Vagina (tissue), 2 donors: ENCODE measurements at regions not wholly inside any gene's neighbourhood (a gene's known extent, or its start where the extent isn't known, plus 50 kb on each side); places are given as distances from the start of the nearest gene placed in this dataset.

ENCODE experiments used
- DNase-seq, 2 donors: peaks; one replicate each; pipeline ENCODE4 v3.0.0-alpha.2; 2017; ENCODE audit errors: extremely low spot score in 2 of 2
- H3K27ac ChIP-seq: fragments of 200-600 bp; sonication (generic); one replicate; pipeline ENCODE4 v1.5.1; 2019
- H3K27me3 ChIP-seq: fragments of 200-600 bp; sonication (generic); one replicate; pipeline ENCODE4 v1.5.1; 2019
- H3K36me3 ChIP-seq, 2 donors: fragments of 200-600 bp; sonication (generic); one replicate each; pipeline ENCODE4 v1.5.1; 2017 to 2019
- H3K4me1 ChIP-seq: fragments of 200-600 bp; sonication (generic); one replicate; pipeline ENCODE4 v1.5.1; 2019
- H3K4me3 ChIP-seq, 2 donors: fragments of 200-600 bp; sonication (generic); 1 replicate in 1 of 2; 2 replicates in 1 of 2; pipeline ENCODE4 v1.5.1; 2016 to 2019
- H3K9me3 ChIP-seq: fragments of 200-600 bp; sonication (generic); one replicate; pipeline ENCODE4 v1.5.1; 2019
- POLR2A ChIP-seq, 2 donors: fragments of 450-650 bp; IDR thresholded peaks; one replicate each; pipeline ENCODE4 v1.6.1; 2017; ENCODE audit warnings: antibody characterized with exemption in 2 of 2, mild to moderate bottlenecking in 2 of 2, moderate library complexity in 2 of 2
- POLR2AphosphoS5 ChIP-seq, 2 donors: sonication (generic); formaldehyde crosslinking; IDR thresholded peaks; one replicate each; pipeline ENCODE4 v1.9.0; 2017; ENCODE audit warnings: antibody characterized with exemption in 2 of 2, mild to moderate bottlenecking in 2 of 2, low read depth in 1 of 2; ENCODE audit not compliant: insufficient read depth in 1 of 2
- intact Hi-C: fragments of 100-400 bp; cut with DNase I; formaldehyde crosslinking; loops from one replicate; pipeline ENCODE4 v1.15.1; 2023
- TF ChIP-seq, protein P1 (sequence below), 3 experiments: fragments of 450-650 bp in 2 of 3; fragments of 200-600 bp in 1 of 3; sonication (generic) in 1 of 3; IDR thresholded peaks; one replicate each; pipeline ENCODE4 v1.5.1; 2017 to 2019; ENCODE audit warnings: antibody characterized with exemption in 3 of 3, mild to moderate bottlenecking in 2 of 3, moderate library complexity in 2 of 3

DNA sequence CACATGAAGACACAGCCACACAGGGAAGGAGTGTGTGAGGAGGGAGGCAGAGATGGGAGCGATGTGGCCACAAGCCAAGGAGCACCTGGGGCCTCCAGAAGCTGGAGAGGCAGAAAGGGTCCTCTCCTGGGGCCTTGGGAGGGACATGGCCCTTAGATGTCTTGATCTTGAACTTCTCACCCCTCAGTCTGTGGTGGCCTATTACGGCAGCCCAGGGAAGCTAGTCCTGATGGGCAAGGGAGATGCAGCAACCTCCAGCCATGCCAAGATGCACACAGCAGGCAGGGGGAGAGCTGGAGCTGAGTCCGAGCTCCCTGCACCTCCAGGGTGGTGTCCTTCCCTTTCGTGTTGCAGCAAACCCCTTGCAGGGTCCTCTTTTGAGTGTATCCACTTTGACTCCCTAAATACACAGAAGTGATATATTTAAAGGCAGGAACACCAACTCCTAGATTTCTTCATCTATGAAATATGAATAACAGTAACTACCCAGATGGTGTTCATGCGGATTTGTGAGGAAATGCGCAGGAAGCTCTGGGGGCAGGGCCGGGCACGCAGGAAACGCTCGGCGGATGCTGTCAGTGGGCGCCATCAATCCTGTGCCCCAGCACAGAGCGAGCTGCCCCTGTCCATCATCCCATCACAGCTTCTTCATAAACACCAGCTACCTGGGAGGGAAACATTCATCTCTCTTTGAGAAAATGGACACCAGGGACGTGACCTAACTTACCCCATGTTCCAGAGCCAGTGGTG, 230.4 kb upstream of the MYT1L start:
- Histone ChIP-seq H3K27me3 (no peaks in the 10 kb centered on the region), H3K9me3 (no peaks in the 10 kb centered on the region), H3K4me1 (no peaks in the 10 kb centered on the region), H3K4me3 (no peak overlapping the region), H3K36me3 (no peaks in the 10 kb centered on the region), H3K27ac (no peak overlapping the region)
- TF ChIP-seq, protein P1, sequence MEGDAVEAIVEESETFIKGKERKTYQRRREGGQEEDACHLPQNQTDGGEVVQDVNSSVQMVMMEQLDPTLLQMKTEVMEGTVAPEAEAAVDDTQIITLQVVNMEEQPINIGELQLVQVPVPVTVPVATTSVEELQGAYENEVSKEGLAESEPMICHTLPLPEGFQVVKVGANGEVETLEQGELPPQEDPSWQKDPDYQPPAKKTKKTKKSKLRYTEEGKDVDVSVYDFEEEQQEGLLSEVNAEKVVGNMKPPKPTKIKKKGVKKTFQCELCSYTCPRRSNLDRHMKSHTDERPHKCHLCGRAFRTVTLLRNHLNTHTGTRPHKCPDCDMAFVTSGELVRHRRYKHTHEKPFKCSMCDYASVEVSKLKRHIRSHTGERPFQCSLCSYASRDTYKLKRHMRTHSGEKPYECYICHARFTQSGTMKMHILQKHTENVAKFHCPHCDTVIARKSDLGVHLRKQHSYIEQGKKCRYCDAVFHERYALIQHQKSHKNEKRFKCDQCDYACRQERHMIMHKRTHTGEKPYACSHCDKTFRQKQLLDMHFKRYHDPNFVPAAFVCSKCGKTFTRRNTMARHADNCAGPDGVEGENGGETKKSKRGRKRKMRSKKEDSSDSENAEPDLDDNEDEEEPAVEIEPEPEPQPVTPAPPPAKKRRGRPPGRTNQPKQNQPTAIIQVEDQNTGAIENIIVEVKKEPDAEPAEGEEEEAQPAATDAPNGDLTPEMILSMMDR (IDR thresholded peaks at IDR 0.05) = no peak
- TF ChIP-seq POLR2AphosphoS5 (IDR thresholded peaks at IDR 0.05; ENCODE audit: insufficient read depth in 1 of 2, low read depth in 1 of 2) (no peak), POLR2A (IDR thresholded peaks at IDR 0.05) (no peak)
- intact Hi-C loops = no loop called here
- DNase-seq = no peak

GRCh38 chr2:2560374-2561015, 229.4 kb upstream of the MYT1L start:
- Histone ChIP-seq H3K36me3 (no peaks in the 10 kb centered on the region), H3K4me1 (no peaks in the 10 kb centered on the region), H3K27ac (no peak overlapping the region), H3K27me3 (no peaks in the 10 kb centered on the region), H3K4me3 (no peak overlapping the region), H3K9me3 (no peaks in the 10 kb centered on the region)
- intact Hi-C loops = no loop called here
- TF ChIP-seq POLR2A (IDR thresholded peaks at IDR 0.05) (no peak), POLR2AphosphoS5 (IDR thresholded peaks at IDR 0.05; ENCODE audit: insufficient read depth in 1 of 2, low read depth in 1 of 2) (no peak)
- TF ChIP-seq, protein P1 (IDR thresholded peaks at IDR 0.05) = no peak
- no peak for DNase-seq

DNA sequence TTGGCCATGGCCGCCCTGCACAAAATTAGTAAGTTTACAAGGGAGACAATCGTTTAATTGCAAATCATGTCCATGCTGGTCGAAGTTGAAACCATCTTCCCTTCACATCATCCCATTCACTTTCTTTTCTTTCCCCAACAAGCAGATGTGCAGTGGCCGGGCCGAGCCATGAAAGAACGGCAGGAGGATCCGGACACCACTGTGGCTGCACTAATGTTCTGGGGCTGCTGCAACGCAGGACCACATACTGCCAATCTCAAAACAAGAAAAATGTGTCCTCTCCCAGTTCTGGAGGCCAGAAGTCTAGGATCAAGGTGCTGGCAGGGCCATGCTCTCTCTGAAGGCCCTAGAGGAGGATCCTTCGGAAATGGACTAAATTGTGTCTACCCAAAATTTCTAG, 227.4 kb upstream of the MYT1L start:
- DNase-seq = no peak
- H3K4me1 ChIP-seq = no peaks in the 10 kb centered on the region
- no peak overlapping the region for H3K27ac ChIP-seq
- TF ChIP-seq POLR2AphosphoS5 (IDR thresholded peaks at IDR 0.05; ENCODE audit: insufficient read depth in 1 of 2, low read depth in 1 of 2) (no peak), POLR2A (IDR thresholded peaks at IDR 0.05) (no peak)
- TF ChIP-seq, protein P1 (IDR thresholded peaks at IDR 0.05) = no peak
- H3K27me3 ChIP-seq = no peaks in the 10 kb centered on the region
- H3K9me3 ChIP-seq = no peaks in the 10 kb centered on the region
- H3K36me3 ChIP-seq = no peaks in the 10 kb centered on the region
- intact Hi-C loops = no loop called here
- H3K4me3 ChIP-seq = no peak overlapping the region

- Histone ChIP-seq H3K4me3 (no peak overlapping the region), H3K9me3 (peaks cover 5% of the 10 kb centered on the region), H3K27me3 (no peaks in the 10 kb centered on the region), H3K27ac (no peak overlapping the region), H3K36me3 (no peaks in the 10 kb centered on the region), H3K4me1 (no peaks in the 10 kb centered on the region)
- TF ChIP-seq, protein P1 (IDR thresholded peaks at IDR 0.05) = no peak
- no peak for TF ChIP-seq POLR2A (IDR thresholded peaks at IDR 0.05)
- TF ChIP-seq POLR2AphosphoS5 (IDR thresholded peaks at IDR 0.05; ENCODE audit: insufficient read depth in 1 of 2, low read depth in 1 of 2) = no peak
- DNase-seq = no peak
- intact Hi-C loops = no loop called here
These were observed 226.4 kb upstream of the MYT1L start for GRCh38 chr2:2557475-2557874.

DNA sequence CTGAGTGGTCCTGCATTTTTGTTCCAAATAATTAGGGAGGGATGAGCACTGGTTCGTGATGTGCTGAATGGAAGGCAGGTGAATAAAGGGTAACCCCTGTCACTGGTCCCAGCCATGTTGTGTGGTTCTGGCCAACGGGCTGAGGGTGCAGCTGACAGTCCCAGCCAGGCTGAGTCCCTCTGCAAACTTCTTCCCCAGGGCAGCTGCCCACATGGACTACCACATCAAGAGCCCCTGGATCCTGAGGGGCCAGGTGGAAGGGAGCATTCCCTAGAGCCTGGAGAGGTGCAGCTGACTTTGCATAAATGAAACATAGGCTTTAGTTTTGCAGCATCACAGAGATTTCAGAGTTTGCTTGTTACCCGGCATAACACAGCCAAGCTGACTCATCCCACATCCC, 219.8 kb upstream of the MYT1L start:
- H3K4me1 ChIP-seq = no peaks in the 10 kb centered on the region
- no peak for DNase-seq
- no peak overlapping the region for H3K4me3 ChIP-seq
- peaks cover 10% of the 10 kb centered on the region for H3K9me3 ChIP-seq
- no peaks in the 10 kb centered on the region for H3K27me3 ChIP-seq
- H3K36me3 ChIP-seq = no peaks in the 10 kb centered on the region
- TF ChIP-seq, protein P1 (IDR thresholded peaks at IDR 0.05) = no peak
- no peak for TF ChIP-seq POLR2AphosphoS5 (IDR thresholded peaks at IDR 0.05; ENCODE audit: insufficient read depth in 1 of 2, low read depth in 1 of 2)
- no peak for TF ChIP-seq POLR2A (IDR thresholded peaks at IDR 0.05)
- H3K27ac ChIP-seq = no peak overlapping the region
- intact Hi-C loops = no loop called here
